H7 (cell line): ENCODE measurements at regions not wholly inside any gene's neighbourhood (a gene's known extent, or its start where the extent isn't known, plus 50 kb on each side); places are given as distances from the start of the nearest gene placed in this dataset.

Experiments
- DNase-seq: peaks from one replicate; pipeline ENCODE4 v3.0.0; 2012
- H3K27me3 ChIP-seq: 2 replicates; pipeline ENCODE4 v1.6.0; 2011; ENCODE audit warnings: mild to moderate bottlenecking, low read length; ENCODE audit not compliant: control insufficient read depth, insufficient read depth
- H3K36me3 ChIP-seq: replicated peaks from 2 replicates; pipeline ENCODE4 v1.5.1; 2011; ENCODE audit warnings: low read length; ENCODE audit not compliant: control insufficient read depth, insufficient read depth
- H3K4me3 ChIP-seq: 2 replicates; pipeline ENCODE4 v1.5.1; 2011; ENCODE audit warnings: low read depth, mild to moderate bottlenecking, control low read depth, low read length, moderate library complexity; ENCODE audit not compliant: insufficient read depth

DNA sequence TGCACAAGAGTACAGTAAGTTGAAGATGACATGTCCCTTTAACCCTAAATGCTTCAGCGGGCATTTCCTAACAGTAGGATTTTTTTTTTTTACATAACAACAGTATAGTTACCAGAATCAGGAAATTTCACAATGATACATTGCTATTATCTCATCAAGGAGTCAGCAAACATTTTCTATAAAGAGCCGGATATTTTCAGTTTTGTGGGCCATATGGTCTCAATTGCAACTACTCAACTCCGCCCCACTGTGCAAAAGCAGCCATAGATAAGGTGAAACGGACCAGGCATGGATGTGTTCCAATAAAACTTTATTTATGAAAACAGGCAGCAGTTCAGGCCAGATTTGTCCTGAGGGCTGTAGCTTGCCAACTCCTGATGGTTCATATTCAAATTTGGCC is 130.6 kb downstream of the SMAD6 start:
- Histone ChIP-seq H3K4me3 (no peak overlapping the region), H3K36me3 (no peaks in the 10 kb centered on the region), H3K27me3 (no peaks in the 10 kb centered on the region)
- DNase-seq = no peak

DNA sequence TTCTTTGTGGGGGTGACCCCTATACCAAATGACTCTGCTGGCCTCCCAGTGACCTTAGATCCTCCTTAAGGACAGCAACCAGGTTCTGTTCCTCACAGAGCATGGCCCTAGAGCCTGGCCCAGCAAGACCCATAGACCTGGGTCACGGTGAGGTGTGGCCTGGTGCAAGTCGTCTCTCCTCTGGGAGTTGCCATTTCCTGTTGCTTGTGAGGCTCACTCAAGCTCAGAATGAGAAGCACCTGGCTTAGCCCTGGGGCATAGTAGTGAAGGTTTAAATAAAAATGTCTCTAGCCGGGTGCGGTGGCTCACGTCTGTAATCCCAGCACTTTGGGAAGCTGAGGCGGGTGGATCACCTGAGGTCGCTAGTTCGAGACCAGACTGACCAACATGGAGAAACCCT is 131.3 kb downstream of the SMAD6 start:
- Histone ChIP-seq H3K27me3 (no peaks in the 10 kb centered on the region), H3K4me3 (no peak overlapping the region)
- no peak for DNase-seq

DNA sequence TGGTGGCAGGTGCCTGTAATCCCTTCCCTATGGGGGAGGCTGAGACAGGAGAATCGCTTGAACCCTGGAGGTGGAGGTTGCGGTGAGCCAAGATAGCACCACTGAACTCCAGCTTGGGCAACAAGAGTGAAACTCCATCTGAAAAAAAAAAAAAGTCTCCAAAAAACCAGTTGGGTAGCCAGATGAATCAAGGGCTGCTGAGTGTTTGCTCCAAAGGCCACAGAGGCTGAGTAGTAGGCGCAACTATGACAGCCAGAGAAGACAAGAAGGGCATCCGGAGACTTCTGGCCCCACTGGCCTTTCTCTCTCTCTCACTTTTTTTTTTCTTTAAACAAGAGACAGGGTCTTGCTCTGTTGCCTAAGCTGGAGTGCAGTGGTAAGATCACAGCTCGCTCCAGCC is 131.8 kb downstream of the SMAD6 start:
- no peak overlapping the region for H3K4me3 ChIP-seq
- no peaks in the 10 kb centered on the region for H3K36me3 ChIP-seq
- DNase-seq = no peak
- no peaks in the 10 kb centered on the region for H3K27me3 ChIP-seq

More for the DNA sequence above, 131.3 kb downstream of the SMAD6 start:
- no peaks in the 10 kb centered on the region for H3K36me3 ChIP-seq

DNA sequence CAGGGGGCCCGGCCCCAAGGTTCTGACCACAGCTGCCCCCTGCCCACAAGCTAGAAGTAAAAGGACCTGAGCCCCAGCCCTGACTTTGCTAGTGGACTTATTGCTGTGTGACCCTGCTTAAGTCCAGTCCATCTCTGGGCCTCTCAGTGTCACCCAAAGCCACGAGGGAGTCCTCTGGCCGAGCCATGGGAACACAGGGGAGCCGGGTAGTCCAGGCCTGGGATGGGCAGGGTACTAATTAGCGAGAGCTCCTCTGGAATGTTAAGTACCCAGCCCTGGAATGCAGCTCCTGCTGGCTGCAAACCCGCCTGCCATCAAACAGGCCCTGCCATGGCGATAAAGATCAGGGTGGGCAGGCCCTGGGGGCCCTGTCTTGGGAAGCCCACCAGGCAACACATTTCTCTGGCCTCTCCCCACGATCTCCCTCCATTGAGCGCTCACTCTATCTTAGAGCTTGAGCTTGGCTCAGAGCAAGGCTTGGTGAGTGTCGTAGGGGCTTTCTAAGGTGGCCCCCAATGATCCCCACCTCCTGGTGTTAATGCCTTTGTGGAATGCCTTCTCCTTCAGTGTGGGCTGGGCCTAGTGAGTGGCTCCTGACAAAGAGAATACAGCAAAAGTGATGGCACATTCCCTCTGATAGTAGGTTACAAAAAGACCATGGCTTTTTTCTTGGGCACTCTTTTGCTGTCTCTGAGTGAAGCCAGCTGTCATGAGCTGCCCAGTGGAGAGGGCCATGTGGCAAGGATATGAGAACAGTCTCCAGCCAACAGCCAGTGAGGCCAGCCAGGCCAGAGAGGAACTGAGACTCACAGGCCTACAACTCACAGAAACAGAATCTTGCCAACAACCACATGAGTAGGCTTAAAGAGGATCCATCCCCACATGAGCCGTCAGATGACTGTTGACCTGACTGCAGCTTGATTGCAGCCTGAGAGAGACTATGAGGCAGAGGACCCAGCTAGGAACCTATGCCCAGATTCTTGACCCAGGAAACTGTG is 133.1 kb downstream of the SMAD6 start:
- no peaks in the 10 kb centered on the region for H3K36me3 ChIP-seq
- H3K4me3 ChIP-seq = no peak overlapping the region
- peak; percentile 73 for DNase-seq
- H3K27me3 ChIP-seq = no peaks in the 10 kb centered on the region

DNA sequence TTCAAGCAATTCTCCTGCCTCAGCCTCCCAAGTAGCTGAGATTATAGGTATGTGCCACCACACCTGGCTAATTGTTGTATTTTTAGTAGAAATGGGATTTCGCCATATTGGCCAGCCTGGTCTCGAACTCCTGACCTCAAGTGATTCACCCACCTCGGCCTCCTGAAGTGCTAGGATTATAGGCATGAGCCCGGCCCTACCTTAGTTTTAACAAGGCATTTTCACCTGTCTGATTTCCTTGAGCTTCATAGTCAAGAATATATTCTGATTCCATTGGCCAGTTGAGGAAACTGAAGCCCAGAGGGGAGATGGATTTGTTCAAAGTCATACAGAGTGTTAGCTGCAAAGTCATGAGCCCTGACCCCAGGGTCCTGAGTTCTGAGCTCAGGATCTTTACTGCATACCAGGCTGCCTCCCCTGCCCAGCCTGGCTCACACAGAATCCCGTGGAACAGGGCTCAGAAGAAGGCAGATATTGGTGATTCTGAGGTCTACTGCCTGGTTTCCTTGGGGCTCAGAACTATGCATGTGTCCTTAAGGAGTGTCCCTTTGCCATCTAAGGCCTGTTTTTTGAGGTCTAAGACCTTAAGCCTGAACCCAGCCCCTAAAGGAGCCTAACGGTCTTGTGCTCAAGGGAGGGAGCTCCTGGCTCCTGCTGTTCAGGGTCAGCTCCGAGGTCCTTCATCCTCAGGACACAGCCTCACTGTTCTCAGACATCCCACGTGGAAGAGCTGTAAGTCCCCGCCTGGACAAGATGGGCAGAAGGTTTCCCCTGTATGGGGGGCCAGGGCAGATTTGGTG is 134.4 kb downstream of the SMAD6 start:
- Histone ChIP-seq H3K36me3 (no peaks in the 10 kb centered on the region), H3K4me3 (no peak overlapping the region), H3K27me3 (peaks cover 2% of the 10 kb centered on the region)
- DNase-seq = no peak

DNA sequence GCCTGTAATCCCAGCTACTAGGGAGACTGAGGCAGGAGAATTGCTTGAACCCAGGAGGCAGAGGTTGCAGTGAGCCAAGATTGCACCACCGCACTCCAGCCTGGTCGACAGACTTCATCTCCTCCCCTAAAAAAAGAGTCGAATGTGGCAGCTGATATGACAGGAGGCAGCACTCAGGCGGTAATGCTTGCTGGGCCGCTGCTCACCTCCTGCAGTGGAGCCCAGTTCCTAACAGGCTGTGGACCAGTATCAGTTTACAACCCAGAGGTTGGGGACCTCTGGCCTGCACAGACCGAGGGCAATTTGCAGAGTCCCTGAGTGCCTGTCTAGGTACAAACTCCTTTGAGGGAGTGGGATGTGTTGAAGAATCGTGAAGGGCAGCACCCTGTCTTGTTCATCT is 136.2 kb downstream of the SMAD6 start:
- Histone ChIP-seq H3K36me3 (no peaks in the 10 kb centered on the region), H3K27me3 (peaks cover 13% of the 10 kb centered on the region), H3K4me3 (no peak overlapping the region)
- DNase-seq = no peak

DNA sequence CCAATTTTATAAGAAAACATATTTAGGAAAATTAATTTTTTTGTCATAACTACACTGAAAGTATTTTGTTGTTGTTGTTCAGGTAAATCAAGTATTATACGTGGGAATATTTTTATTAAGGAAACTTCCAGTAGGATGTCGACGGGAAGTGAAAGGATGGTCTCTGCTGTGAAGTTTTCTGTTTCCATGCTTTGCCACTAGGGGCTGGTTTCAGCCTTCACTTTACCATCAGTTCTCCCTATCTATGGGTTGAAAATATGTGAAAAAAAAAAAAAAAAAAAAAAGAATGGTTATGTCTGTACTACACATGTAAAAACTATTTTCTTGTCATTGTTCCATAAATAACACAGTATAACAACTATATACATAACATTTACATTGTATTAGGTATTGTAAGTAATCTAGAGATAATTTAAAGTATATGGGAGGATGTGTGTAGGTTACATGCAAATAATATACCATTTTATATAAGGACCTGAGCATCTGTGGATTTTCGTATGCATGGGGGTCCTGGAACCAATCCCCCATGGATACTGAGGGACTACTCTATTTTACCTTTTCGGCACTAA is 136.7 kb downstream of the SMAD6 start:
- Histone ChIP-seq H3K4me3 (no peak overlapping the region), H3K36me3 (no peaks in the 10 kb centered on the region), H3K27me3 (peaks cover 18% of the 10 kb centered on the region)
- DNase-seq = peak; percentile 68

DNA sequence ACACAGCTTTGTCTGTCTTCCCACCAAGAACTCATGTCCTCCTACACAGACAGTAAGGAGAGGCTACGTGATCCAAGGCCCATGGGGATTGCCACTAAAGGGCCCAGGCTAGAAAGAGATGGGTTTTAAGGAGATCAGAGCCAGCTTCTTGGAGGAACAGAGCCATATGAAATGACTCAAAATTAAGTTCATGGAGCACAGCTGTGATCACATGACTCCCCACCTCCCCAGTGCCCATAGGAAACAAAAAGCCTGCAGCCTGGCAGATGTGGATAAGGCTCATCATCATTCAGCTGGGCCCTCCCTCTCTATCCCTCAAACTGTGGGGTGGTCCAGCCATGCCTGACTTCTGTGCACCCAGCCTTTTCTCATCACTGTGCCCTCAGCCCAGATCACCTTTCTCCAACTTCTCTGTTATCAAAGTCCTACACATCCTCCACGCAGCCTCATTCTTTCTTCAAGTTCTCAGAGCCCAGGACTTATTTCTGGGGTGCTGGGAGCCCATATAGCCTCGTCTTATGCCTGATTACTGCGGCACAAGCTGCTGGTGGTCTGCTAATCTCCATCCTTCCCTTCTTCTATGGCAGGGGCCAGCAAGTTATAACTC is 137.6 kb downstream of the SMAD6 start:
- Histone ChIP-seq H3K36me3 (no peaks in the 10 kb centered on the region), H3K4me3 (no peak overlapping the region), H3K27me3 (peaks cover 21% of the 10 kb centered on the region)
- DNase-seq = no peak

DNA sequence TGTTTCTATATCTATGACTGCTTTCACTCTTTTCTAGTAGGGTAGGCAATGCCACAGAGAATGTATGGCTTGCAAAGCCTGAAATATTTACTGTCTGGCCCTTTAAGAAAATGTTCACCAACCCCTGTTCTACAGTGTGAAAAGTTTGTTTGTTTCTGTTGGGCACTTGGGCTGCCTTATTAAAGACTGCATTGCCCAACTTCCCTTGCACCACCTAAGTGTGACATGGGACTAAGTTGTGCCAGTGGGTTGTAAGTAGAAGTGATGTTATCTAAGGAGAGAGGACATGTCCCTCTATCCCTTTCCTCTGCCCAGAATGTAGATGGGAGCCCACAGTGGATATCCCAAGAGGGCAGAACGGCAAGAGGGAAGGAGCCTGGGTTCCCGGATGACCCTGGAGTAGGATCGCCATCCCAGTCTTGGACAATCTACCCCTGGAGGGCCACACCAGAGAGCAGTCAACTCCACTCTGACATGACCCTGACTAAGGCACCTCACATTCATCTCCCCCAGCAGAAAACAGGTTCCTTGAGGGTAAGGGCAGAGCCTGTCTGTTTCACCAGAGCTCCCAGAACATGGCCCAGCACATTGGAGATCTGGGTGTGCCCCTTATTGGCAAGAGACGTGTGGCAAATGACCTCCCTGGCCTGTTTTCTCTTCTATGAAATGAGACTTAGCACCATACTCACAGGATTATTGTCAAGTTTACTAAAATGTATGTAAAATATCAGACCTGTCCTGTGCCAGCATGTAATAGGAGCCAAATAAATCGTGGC is 138.8 kb downstream of the SMAD6 start:
- no peak overlapping the region for H3K4me3 ChIP-seq
- H3K36me3 ChIP-seq = no peaks in the 10 kb centered on the region
- DNase-seq = no peak
- peaks cover 21% of the 10 kb centered on the region for H3K27me3 ChIP-seq

DNA sequence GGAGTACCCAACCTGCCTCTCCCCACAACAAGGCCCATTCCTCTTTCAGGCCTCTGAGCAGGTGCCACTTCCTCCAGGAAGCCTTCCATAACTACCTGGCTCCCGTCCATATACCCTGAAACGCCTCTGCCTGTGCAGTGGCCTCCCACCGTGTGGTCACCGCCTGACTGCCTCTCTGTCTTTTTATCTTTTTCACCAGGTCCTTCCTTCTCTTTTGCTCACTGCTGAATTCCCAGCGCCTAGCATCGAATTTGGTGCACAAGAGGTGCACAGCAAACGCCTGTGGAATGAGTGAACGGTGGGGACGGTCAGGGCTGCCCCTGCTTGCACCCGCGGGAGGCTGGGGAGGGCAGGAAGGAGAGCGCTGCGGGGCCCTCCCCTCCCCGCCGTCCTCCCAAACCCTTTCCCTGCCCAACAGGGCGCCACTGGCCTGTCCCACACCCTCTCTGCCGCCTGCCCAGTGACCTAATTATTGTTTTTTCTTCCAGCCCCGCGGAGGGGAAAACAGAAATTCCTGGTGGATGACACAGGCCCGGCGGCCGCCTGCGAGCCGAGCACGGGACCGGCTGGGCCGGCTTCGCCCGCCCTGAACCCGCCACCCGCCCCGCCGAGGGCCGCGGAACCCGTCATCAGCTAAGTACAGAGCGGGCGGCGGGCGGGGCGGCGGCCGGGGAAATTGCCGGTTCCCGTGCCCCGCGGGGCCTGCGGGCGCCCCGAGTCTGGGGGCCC is 140.1 kb downstream of the SMAD6 start:
- H3K36me3 ChIP-seq = no peaks in the 10 kb centered on the region
- peak overlapping the region; percentile 42 for H3K4me3 ChIP-seq
- DNase-seq = peak; percentile 89
- peaks cover 21% of the 10 kb centered on the region for H3K27me3 ChIP-seq

DNA sequence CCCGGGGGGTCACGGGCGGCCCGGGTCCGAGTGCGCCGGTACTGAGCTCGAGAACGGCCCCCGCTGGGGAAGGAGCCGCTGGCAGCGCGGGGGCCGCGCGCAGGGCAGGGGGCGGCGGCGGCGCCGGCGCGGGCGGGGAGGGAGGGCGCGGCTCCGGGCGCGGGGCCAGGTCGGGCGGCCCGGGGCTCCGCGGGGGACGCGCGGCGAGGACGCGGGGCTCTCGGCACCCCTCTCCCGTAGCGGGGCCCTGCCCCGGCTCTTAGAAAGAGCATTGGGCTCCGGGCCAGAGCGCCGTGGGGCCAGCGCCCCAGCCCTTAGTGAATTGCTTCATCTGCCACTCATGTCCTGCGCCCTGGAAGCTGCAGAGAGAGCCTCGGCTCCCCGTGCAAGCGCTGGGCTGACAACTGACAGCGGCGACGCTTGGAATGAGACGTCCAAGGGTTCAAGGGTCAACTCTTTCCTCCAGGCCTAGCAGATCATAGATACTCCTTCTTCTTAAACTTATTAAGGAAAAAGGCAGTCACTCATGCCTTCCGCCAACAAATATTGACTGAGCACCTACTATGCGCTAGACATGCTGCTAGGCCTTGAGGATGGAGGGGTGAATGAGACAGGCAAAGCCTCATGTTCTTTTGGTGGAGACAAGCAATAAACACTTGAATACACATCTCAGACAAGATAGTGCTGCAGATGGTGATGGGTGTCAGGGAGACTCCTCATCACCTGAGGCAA is 140.8 kb downstream of the SMAD6 start:
- peaks cover 21% of the 10 kb centered on the region for H3K27me3 ChIP-seq
- no peaks in the 10 kb centered on the region for H3K36me3 ChIP-seq
- peak overlapping the region; percentile 36 for H3K4me3 ChIP-seq
- peak; percentile 83 for DNase-seq

DNA sequence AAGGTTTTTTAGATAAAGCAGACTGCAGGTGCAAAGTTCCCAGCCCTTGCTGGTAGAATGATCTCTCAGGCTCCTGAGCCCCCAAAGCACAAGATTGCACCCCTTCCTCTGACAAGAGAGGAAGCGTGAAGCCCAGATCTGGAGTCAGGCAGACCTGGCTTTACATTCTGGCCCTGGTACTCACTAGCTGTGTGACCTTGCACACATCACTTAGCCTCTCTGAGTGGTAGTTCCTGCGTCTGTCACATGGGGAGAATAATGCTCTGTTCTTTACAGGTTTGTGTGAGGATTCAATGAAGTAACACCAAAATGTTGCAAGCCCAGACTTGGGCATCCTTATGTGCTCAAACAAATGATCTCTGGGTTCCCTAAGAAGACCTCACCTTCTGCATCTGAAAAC is 141.5 kb downstream of the SMAD6 start:
- no peaks in the 10 kb centered on the region for H3K36me3 ChIP-seq
- H3K27me3 ChIP-seq = peaks cover 21% of the 10 kb centered on the region
- H3K4me3 ChIP-seq = no peak overlapping the region
- no peak for DNase-seq
